H1 (cell line): ENCODE measurements at regions not wholly inside any gene's neighbourhood (a gene's known extent, or its start where the extent isn't known, plus 50 kb on each side); places are given as distances from the start of the nearest gene placed in this dataset.

ENCODE experiments used
- EP300 ChIP-seq, 2 experiments: IDR thresholded peaks; 1 replicate in 1 of 2; 2 replicates in 1 of 2; pipeline ENCODE4 v1.6.1; 2011 to 2012; ENCODE audit warnings: low read depth in 2 of 2, low read length in 2 of 2, mild to moderate bottlenecking in 2 of 2, borderline replicate concordance in 1 of 2, inconsistent platforms in 1 of 2, moderate library complexity in 1 of 2
- EZH2 ChIP-seq: fragments of 200-600 bp; sonication (generic); IDR thresholded peaks from 2 replicates; pipeline ENCODE4 v1.7.1; 2012; ENCODE audit warnings: low read depth, mild to moderate bottlenecking, moderate library complexity, low read length, inconsistent platforms; ENCODE audit not compliant: severe bottlenecking
- FOSL1 ChIP-seq: IDR thresholded peaks from 2 replicates; pipeline ENCODE4 v1.6.1; 2011; ENCODE audit warnings: mild to moderate bottlenecking, low read depth, low read length, moderate library complexity; ENCODE audit not compliant: insufficient read depth
- HDAC2 ChIP-seq, 2 experiments: fragments of 300-600 bp in 1 of 2; sonication (generic) in 1 of 2; IDR thresholded peaks; 2 replicates each; pipeline ENCODE4 v1.6.1; 2011 to 2012; ENCODE audit warnings: low read depth in 2 of 2, low read length in 2 of 2, mild to moderate bottlenecking in 2 of 2, moderate library complexity in 2 of 2, borderline replicate concordance in 1 of 2, inconsistent platforms in 1 of 2
- POLR2A ChIP-seq, 2 experiments: IDR thresholded peaks; 1 replicate in 1 of 2; 2 replicates in 1 of 2; pipeline ENCODE4 v1.6.1; 2011; ENCODE audit warnings: low read depth in 2 of 2, low read length in 2 of 2, mild to moderate bottlenecking in 2 of 2; ENCODE audit errors: control extremely low read depth in 1 of 2
- POU5F1 ChIP-seq: IDR thresholded peaks from 2 replicates; pipeline ENCODE4 v1.6.1; 2011; ENCODE audit warnings: low read depth, mild to moderate bottlenecking, low read length, moderate library complexity
- RAD21 ChIP-seq, 2 experiments: IDR thresholded peaks in 1 of 2; conservative IDR thresholded peaks in 1 of 2; 2 replicates each; pipeline ENCODE4 v1.6.1; 2011; ENCODE audit warnings: low read depth in 2 of 2, low read length in 2 of 2, improper control_type of control experiment in 1 of 2, inconsistent platforms in 1 of 2, mild to moderate bottlenecking in 1 of 2, moderate library complexity in 1 of 2
- RBBP5 ChIP-seq: IDR thresholded peaks from 2 replicates; pipeline ENCODE4 v1.7.1; 2012; ENCODE audit warnings: low read depth, mild to moderate bottlenecking, inconsistent platforms, low read length, moderate library complexity, borderline replicate concordance
- RFX5 ChIP-seq: IDR thresholded peaks from 2 replicates; pipeline ENCODE4 v1.6.1; 2011; ENCODE audit warnings: low read depth, low read length, improper control_type of control experiment, borderline replicate concordance
- SIRT6 ChIP-seq: IDR thresholded peaks from one replicate; pipeline ENCODE4 v1.7.1; 2012; ENCODE audit warnings: low read length, inconsistent platforms
- TBP ChIP-seq: IDR thresholded peaks from 2 replicates; pipeline ENCODE4 v1.6.1; 2011; ENCODE audit warnings: low read depth, low read length, improper control_type of control experiment
- TEAD4 ChIP-seq: IDR thresholded peaks from 2 replicates; pipeline ENCODE4 v1.6.1; 2012; ENCODE audit warnings: low read depth, low read length, inconsistent platforms, mixed read lengths
- TF ChIP-seq, protein P1 (sequence below), 3 experiments: IDR thresholded peaks; 1 replicate in 2 of 3; 2 replicates in 1 of 3; pipeline versions ENCODE4 v1.5.1 to v1.6.1; 2011; ENCODE audit warnings: low read length in 3 of 3, mild to moderate bottlenecking in 3 of 3, inconsistent platforms in 2 of 3, low read depth in 1 of 3, moderate library complexity in 1 of 3; ENCODE audit not compliant: insufficient read depth in 1 of 3; ENCODE audit errors: control extremely low read depth in 1 of 3

GRCh38 chr5:53323511-53323910, 156.9 kb upstream of the FST start:
- TF ChIP-seq POU5F1 (no peak), TBP (no peak), POLR2A (IDR thresholded peaks at IDR 0.05; ENCODE audit: control extremely low read depth in 1 of 2, low read depth in 2 of 2, low read length in 2 of 2) (no peak), RBBP5 (no peak), RAD21 (IDR thresholded peaks at IDR 0.05 in 1 of 2, conservative IDR thresholded peaks at IDR 0.05 in 1 of 2; ENCODE audit: low read depth in 2 of 2, low read length in 2 of 2) (no peak), EP300 (IDR thresholded peaks at IDR 0.05; ENCODE audit: borderline replicate concordance in 1 of 2, low read depth in 2 of 2, low read length in 2 of 2) (no peak), TEAD4 (no peak), RFX5 (no peak), EZH2 (no peak), HDAC2 (IDR thresholded peaks at IDR 0.05; ENCODE audit: borderline replicate concordance in 1 of 2, low read depth in 2 of 2, low read length in 2 of 2) (no peak), SIRT6 (no peak), FOSL1 (no peak)
- TF ChIP-seq, protein P1, sequence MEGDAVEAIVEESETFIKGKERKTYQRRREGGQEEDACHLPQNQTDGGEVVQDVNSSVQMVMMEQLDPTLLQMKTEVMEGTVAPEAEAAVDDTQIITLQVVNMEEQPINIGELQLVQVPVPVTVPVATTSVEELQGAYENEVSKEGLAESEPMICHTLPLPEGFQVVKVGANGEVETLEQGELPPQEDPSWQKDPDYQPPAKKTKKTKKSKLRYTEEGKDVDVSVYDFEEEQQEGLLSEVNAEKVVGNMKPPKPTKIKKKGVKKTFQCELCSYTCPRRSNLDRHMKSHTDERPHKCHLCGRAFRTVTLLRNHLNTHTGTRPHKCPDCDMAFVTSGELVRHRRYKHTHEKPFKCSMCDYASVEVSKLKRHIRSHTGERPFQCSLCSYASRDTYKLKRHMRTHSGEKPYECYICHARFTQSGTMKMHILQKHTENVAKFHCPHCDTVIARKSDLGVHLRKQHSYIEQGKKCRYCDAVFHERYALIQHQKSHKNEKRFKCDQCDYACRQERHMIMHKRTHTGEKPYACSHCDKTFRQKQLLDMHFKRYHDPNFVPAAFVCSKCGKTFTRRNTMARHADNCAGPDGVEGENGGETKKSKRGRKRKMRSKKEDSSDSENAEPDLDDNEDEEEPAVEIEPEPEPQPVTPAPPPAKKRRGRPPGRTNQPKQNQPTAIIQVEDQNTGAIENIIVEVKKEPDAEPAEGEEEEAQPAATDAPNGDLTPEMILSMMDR (IDR thresholded peaks at IDR 0.05; ENCODE audit: control extremely low read depth in 1 of 3, insufficient read depth in 1 of 3, low read depth in 1 of 3, low read length in 3 of 3), result no peak
